Islet of Langerhans (tissue), 1 donor: ENCODE measurements at regions not wholly inside any gene's neighbourhood (a gene's known extent, or its start where the extent isn't known, plus 50 kb on each side); places are given as distances from the start of the nearest gene placed in this dataset.
"Not testable (repeated sequence)": the region's sequence is repeated elsewhere in the genome, so short reads cannot be mapped to it uniquely, and the experiment has no call there.

Source experiments
- FAIRE-seq: peaks from one replicate; lab custom pipeline; 2011; peaks lifted over from hg19 to GRCh38; lab: Jason Lieb, UNC

GRCh38 chr5:117131048-117131679 lies 556.5 kb upstream of the SEMA6A start:
- no peak for FAIRE-seq

- no peak for FAIRE-seq
Observed at GRCh38 chr5:117118499-117118898, 543.9 kb upstream of the SEMA6A start.

- FAIRE-seq: not testable (repeated sequence)
Observed at GRCh38 chr5:117117314-117117713, 542.7 kb upstream of the SEMA6A start.

GRCh38 chr5:117110548-117110947 lies 535.9 kb upstream of the SEMA6A start:
- no peak for FAIRE-seq

GRCh38 chr5:117107859-117108258 lies 533.2 kb upstream of the SEMA6A start:
- no peak for FAIRE-seq

GRCh38 chr5:117103703-117104102 lies 529.1 kb upstream of the SEMA6A start:
- no peak for FAIRE-seq

- FAIRE-seq: no peak
Observed at GRCh38 chr5:117102591-117102990, 528.0 kb upstream of the SEMA6A start.

- no peak for FAIRE-seq
Observed at GRCh38 chr5:117100176-117100575, 525.6 kb upstream of the SEMA6A start.

GRCh38 chr5:117098094-117098493 lies 523.5 kb upstream of the SEMA6A start:
- FAIRE-seq: no peak

- no peak for FAIRE-seq
Observed at GRCh38 chr5:117095346-117096332, 521.0 kb upstream of the SEMA6A start.

- FAIRE-seq: no peak
Observed at GRCh38 chr5:117094114-117094815, 519.6 kb upstream of the SEMA6A start.

GRCh38 chr5:117093653-117094052 lies 519.0 kb upstream of the SEMA6A start:
- FAIRE-seq: no peak

- no peak for FAIRE-seq
Observed at GRCh38 chr5:117089001-117089400, 514.4 kb upstream of the SEMA6A start.

- no peak for FAIRE-seq
Observed at GRCh38 chr5:117088176-117088575, 513.6 kb upstream of the SEMA6A start.

- FAIRE-seq: no peak
Observed at GRCh38 chr5:117084067-117084466, 509.4 kb upstream of the SEMA6A start.

- FAIRE-seq: no peak
Observed at GRCh38 chr5:117082977-117083376, 508.4 kb upstream of the SEMA6A start.

- no peak for FAIRE-seq
Observed at GRCh38 chr5:117077142-117077541, 502.5 kb upstream of the SEMA6A start.

- no peak for FAIRE-seq
Observed at GRCh38 chr5:117072439-117072838, 497.8 kb upstream of the SEMA6A start.

- no peak for FAIRE-seq
Observed at GRCh38 chr5:117065800-117066199, 491.2 kb upstream of the SEMA6A start.

- FAIRE-seq: no peak
Observed at GRCh38 chr5:117065161-117065560, 490.5 kb upstream of the SEMA6A start.

- FAIRE-seq: no peak
Observed at GRCh38 chr5:117060099-117060498, 485.5 kb upstream of the SEMA6A start.

- FAIRE-seq: no peak
Observed at GRCh38 chr5:117058740-117059139, 484.1 kb upstream of the SEMA6A start.

GRCh38 chr5:117055517-117055916 lies 480.9 kb upstream of the SEMA6A start:
- FAIRE-seq: no peak
